ENCODE measurements at regions not wholly inside any gene's neighbourhood (a gene's known extent, or its start where the extent isn't known, plus 50 kb on each side); places are given as distances from the start of the nearest gene placed in this dataset.

DNA sequence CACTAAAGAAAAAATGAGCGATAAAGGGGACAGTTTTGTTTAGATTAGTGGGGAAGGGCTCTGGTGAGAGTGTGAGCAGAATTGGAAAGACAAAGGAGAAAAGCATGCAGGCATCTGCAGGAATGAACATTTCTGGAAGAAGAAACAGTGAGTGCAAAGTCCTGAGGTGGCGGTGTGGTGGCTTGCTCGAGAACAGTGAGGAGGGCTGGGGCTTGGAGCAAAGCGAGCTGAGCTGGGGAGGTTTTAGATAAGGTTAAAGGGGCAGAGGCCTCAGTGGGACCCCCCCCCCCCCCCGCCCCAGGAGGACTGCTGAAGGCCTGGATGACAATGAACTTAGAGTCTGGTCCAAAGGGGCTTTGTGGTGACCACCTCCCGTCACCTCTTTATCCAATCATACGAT is 202.7 kb upstream of the MVB12B start:
- TF ChIP-seq OSR1 (CRISPR knock-in tag; IDR thresholded peaks at IDR 0.05): no peak
- TF ChIP-seq, protein P1, sequence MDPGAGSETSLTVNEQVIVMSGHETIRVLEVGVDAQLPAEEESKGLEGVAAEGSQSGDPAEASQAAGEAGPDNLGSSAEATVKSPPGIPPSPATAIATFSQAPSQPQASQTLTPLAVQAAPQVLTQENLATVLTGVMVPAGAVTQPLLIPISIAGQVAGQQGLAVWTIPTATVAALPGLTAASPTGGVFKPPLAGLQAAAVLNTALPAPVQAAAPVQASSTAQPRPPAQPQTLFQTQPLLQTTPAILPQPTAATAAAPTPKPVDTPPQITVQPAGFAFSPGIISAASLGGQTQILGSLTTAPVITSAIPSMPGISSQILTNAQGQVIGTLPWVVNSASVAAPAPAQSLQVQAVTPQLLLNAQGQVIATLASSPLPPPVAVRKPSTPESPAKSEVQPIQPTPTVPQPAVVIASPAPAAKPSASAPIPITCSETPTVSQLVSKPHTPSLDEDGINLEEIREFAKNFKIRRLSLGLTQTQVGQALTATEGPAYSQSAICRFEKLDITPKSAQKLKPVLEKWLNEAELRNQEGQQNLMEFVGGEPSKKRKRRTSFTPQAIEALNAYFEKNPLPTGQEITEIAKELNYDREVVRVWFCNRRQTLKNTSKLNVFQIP (CRISPR knock-in tag; IDR thresholded peaks at IDR 0.05; ENCODE audit: borderline replicate concordance, low read depth): no peak
- TF ChIP-seq, protein P2, sequence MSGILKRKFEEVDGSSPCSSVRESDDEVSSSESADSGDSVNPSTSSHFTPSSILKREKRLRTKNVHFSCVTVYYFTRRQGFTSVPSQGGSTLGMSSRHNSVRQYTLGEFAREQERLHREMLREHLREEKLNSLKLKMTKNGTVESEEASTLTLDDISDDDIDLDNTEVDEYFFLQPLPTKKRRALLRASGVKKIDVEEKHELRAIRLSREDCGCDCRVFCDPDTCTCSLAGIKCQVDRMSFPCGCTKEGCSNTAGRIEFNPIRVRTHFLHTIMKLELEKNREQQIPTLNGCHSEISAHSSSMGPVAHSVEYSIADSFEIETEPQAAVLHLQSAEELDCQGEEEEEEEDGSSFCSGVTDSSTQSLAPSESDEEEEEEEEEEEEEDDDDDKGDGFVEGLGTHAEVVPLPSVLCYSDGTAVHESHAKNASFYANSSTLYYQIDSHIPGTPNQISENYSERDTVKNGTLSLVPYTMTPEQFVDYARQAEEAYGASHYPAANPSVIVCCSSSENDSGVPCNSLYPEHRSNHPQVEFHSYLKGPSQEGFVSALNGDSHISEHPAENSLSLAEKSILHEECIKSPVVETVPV (CRISPR knock-in tag; IDR thresholded peaks at IDR 0.05): no peak
- TF ChIP-seq, protein P3, sequence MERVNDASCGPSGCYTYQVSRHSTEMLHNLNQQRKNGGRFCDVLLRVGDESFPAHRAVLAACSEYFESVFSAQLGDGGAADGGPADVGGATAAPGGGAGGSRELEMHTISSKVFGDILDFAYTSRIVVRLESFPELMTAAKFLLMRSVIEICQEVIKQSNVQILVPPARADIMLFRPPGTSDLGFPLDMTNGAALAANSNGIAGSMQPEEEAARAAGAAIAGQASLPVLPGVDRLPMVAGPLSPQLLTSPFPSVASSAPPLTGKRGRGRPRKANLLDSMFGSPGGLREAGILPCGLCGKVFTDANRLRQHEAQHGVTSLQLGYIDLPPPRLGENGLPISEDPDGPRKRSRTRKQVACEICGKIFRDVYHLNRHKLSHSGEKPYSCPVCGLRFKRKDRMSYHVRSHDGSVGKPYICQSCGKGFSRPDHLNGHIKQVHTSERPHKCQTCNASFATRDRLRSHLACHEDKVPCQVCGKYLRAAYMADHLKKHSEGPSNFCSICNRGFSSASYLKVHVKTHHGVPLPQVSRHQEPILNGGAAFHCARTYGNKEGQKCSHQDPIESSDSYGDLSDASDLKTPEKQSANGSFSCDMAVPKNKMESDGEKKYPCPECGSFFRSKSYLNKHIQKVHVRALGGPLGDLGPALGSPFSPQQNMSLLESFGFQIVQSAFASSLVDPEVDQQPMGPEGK (CRISPR knock-in tag; IDR thresholded peaks at IDR 0.05; ENCODE audit: borderline replicate concordance): no peak
- TF ChIP-seq ZFP30 (CRISPR knock-in tag; IDR thresholded peaks at IDR 0.05): no peak
